H7 (cell line): ENCODE measurements at regions not wholly inside any gene's neighbourhood (a gene's known extent, or its start where the extent isn't known, plus 50 kb on each side); places are given as distances from the start of the nearest gene placed in this dataset.
"Not testable (repeated sequence)": the region's sequence is repeated elsewhere in the genome, so short reads cannot be mapped to it uniquely, and the experiment has no call there.

Experiments used
- DNase-seq: peaks from one replicate; pipeline ENCODE4 v3.0.0; 2012
- H3K27me3 ChIP-seq: 2 replicates; pipeline ENCODE4 v1.6.0; 2011; ENCODE audit warnings: mild to moderate bottlenecking, low read length; ENCODE audit not compliant: control insufficient read depth, insufficient read depth
- H3K36me3 ChIP-seq: replicated peaks from 2 replicates; pipeline ENCODE4 v1.5.1; 2011; ENCODE audit warnings: low read length; ENCODE audit not compliant: control insufficient read depth, insufficient read depth
- H3K4me3 ChIP-seq: 2 replicates; pipeline ENCODE4 v1.5.1; 2011; ENCODE audit warnings: low read depth, mild to moderate bottlenecking, control low read depth, low read length, moderate library complexity; ENCODE audit not compliant: insufficient read depth

GRCh38 chr10:108069096-108069495 lies 904.6 kb upstream of the SORCS1 start:
- DNase-seq: no peak
- H3K4me3 ChIP-seq: no peak overlapping the region
- no peaks in the 10 kb centered on the region for H3K36me3 ChIP-seq
- no peaks in the 10 kb centered on the region for H3K27me3 ChIP-seq

DNA sequence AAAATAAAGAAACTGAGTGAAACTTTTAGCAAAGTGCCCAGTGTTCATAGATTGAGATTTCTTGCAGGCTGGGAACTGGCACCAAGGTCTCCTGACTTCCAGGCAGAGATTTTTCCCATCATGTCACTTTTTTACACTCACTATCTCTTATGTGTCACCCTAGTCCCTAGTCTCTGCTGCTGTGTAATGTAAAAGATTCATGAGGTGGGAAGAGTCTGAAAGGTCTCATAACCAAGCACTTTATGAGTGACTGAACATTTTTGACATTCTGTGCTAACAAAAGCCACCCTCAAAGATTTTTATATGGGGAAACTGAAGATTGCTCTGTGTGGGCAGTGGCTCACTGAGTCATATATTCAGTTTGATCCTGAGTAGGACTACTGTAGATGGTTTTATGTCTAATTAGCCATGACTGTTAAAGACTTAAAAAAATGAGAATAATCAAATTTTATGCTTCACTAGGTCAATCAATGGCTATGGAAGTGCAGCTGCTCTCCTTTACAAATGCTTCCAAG lies 900.3 kb upstream of the SORCS1 start:
- Histone ChIP-seq H3K4me3 (no peak overlapping the region), H3K27me3 (no peaks in the 10 kb centered on the region), H3K36me3 (no peaks in the 10 kb centered on the region)
- DNase-seq: no peak

DNA sequence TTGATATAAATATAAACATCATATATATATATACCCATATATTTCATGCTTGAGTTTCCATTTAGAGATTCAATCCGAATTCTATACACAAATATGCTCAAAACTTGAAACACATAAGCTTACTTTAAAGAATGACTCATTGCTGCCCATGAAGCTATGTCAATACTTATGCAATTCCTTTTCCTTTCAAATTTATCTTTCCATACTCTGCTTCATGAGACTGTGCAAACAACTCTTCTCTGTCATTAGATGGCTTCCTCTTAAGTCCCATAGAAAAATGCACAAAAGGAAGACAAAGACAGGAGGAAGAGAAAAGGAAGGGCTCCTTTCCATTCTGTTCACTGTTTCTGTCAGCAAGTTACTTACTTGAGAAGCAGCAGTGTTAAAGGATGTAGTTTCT lies 895.7 kb upstream of the SORCS1 start:
- no peak for DNase-seq
- Histone ChIP-seq H3K4me3 (no peak overlapping the region), H3K27me3 (no peaks in the 10 kb centered on the region), H3K36me3 (no peaks in the 10 kb centered on the region)

DNA sequence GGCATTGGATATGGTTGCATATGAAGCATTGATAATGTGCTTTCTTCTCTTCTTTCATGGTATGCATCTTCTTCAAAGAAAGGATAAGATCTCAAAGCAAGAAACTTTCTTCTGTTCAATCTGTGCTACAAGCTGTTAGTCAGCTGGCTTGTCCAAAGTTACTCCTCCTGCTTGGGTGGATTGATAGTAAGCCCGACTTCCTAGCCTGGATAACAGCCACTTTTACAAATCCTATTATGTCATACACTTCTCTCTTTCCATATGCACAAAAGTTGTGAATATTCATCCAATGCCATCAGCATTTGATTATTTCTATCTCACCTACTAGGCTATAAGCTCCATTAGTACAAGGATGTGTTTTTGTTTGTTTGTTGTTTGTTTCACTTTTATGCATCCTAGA lies 891.0 kb upstream of the SORCS1 start:
- DNase-seq: no peak
- Histone ChIP-seq H3K27me3 (no peaks in the 10 kb centered on the region), H3K36me3 (no peaks in the 10 kb centered on the region), H3K4me3 (no peak overlapping the region)

GRCh38 chr10:108052981-108053380 lies 888.5 kb upstream of the SORCS1 start:
- no peak for DNase-seq
- Histone ChIP-seq H3K4me3 (no peak overlapping the region), H3K36me3 (no peaks in the 10 kb centered on the region), H3K27me3 (no peaks in the 10 kb centered on the region)

DNA sequence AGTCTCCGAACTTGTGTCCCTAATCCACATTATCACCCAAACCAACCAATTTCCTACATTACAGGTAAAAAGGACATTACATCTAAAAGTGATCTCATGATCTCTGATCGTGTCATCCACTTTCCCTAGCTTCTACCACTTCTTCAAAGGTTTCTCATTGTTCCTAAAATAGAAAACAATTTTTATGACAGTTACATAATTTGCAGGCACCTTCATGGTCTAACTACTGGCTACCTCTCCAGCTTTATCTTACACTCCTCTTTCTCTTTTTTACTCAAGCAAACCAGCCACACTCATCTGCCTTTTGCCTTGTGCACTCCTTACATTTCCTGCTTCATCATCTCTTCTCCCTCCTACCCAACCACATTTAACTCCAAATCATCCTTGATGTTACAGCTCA lies 886.7 kb upstream of the SORCS1 start:
- no peaks in the 10 kb centered on the region for H3K36me3 ChIP-seq
- no peak for DNase-seq
- no peaks in the 10 kb centered on the region for H3K27me3 ChIP-seq
- H3K4me3 ChIP-seq: no peak overlapping the region

- Histone ChIP-seq H3K36me3 (no peaks in the 10 kb centered on the region), H3K27me3 (no peaks in the 10 kb centered on the region), H3K4me3 (no peak overlapping the region)
- DNase-seq: no peak
Observed at GRCh38 chr10:108050626-108051025, 886.1 kb upstream of the SORCS1 start.

- Histone ChIP-seq H3K4me3 (no peak overlapping the region), H3K36me3 (no peaks in the 10 kb centered on the region), H3K27me3 (no peaks in the 10 kb centered on the region)
- no peak for DNase-seq
Observed at GRCh38 chr10:108049668-108050067, 885.2 kb upstream of the SORCS1 start.

- no peaks in the 10 kb centered on the region for H3K27me3 ChIP-seq
- DNase-seq: no peak
- H3K4me3 ChIP-seq: no peak overlapping the region
- H3K36me3 ChIP-seq: no peaks in the 10 kb centered on the region
Observed at GRCh38 chr10:108048898-108049297, 884.4 kb upstream of the SORCS1 start.

GRCh38 chr10:108039821-108040584 lies 875.5 kb upstream of the SORCS1 start:
- Histone ChIP-seq H3K36me3 (no peaks in the 10 kb centered on the region), H3K4me3 (no peak overlapping the region), H3K27me3 (no peaks in the 10 kb centered on the region)
- no peak for DNase-seq

GRCh38 chr10:108037061-108037460 lies 872.6 kb upstream of the SORCS1 start:
- no peak for DNase-seq
- H3K4me3 ChIP-seq: no peak overlapping the region
- H3K36me3 ChIP-seq: no peaks in the 10 kb centered on the region
- H3K27me3 ChIP-seq: no peaks in the 10 kb centered on the region

DNA sequence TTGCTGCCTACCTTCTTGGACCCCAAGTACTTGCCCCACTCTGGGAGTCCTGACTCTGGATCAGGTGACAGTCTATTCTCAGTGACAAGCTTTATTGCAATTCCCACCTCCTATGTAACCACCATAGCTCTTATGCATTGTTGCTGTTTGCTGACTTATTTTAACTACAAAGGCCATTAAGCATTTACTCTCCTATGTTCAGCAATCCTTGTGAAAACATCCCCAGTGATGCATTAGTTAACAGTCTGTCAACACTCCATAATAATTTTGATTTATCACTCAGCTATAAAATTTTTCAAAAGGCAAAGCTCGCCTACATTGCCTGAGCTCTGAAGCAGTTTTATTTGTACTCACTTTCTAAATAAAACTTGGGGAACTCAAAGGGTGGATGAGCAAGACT lies 871.8 kb upstream of the SORCS1 start:
- DNase-seq: no peak
- Histone ChIP-seq H3K36me3 (no peaks in the 10 kb centered on the region), H3K27me3 (no peaks in the 10 kb centered on the region), H3K4me3 (no peak overlapping the region)

GRCh38 chr10:108034829-108035228 lies 870.3 kb upstream of the SORCS1 start:
- Histone ChIP-seq H3K27me3 (no peaks in the 10 kb centered on the region), H3K4me3 (no peak overlapping the region), H3K36me3 (no peaks in the 10 kb centered on the region)
- DNase-seq: no peak

DNA sequence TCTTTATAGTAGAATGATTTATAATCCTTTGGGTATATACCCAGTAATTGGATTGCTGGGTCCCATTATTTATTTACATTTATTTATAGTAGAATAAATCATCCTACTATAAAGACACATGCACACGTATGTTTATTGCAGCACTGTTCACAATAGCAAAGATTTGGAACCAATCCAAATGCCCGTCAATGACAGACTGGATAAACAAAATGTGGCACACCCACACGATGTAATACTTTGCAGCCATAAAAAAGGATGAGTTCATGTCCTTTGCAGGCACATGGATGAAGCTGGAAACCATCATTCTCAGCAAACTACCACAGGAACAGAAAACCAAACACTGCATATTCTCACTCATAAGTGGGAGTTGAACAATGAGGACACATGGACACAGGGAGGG lies 869.0 kb upstream of the SORCS1 start:
- H3K4me3 ChIP-seq, H3K36me3 ChIP-seq: not testable (repeated sequence)

DNA sequence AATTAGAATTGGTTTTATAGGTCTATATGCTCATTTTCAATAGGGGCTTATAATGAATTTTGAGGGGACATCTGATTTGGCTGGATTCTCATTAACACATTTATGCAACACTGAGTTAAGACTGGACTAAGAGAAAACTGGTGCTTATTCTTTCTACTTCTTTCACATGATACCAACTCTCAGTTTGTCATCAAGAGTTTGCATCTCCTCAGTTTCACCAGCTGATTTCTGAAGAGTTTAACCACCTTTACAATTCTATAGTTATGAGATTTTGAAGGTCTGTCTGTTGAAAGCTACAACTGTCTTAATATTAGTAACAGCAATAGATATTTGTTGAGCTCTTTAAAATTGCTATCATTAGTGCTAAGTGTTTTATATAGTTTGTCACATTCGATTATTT lies 867.0 kb upstream of the SORCS1 start:
- Histone ChIP-seq H3K36me3 (no peaks in the 10 kb centered on the region), H3K27me3 (no peaks in the 10 kb centered on the region), H3K4me3 (no peak overlapping the region)
- no peak for DNase-seq

More for the DNA sequence above, 869.0 kb upstream of the SORCS1 start:
- DNase-seq, H3K27me3 ChIP-seq: not testable (repeated sequence)

GRCh38 chr10:108014902-108015177 lies 850.3 kb upstream of the SORCS1 start:
- Histone ChIP-seq H3K27me3 (no peaks in the 10 kb centered on the region), H3K4me3 (no peak overlapping the region), H3K36me3 (no peaks in the 10 kb centered on the region)
- no peak for DNase-seq
